ENCODE measurements at regions not wholly inside any gene's neighbourhood (a gene's known extent, or its start where the extent isn't known, plus 50 kb on each side); places are given as distances from the start of the nearest gene placed in this dataset.
"Not testable (repeated sequence)": the region's sequence is repeated elsewhere in the genome, so short reads cannot be mapped to it uniquely, and the experiment has no call there.

GRCh38 chr2:192467953-192468660 is 273.4 kb upstream of the TMEFF2 start:
- no peak for DNase-seq

GRCh38 chr2:192465141-192465540 is 270.4 kb upstream of the TMEFF2 start:
- no peak for DNase-seq

DNA sequence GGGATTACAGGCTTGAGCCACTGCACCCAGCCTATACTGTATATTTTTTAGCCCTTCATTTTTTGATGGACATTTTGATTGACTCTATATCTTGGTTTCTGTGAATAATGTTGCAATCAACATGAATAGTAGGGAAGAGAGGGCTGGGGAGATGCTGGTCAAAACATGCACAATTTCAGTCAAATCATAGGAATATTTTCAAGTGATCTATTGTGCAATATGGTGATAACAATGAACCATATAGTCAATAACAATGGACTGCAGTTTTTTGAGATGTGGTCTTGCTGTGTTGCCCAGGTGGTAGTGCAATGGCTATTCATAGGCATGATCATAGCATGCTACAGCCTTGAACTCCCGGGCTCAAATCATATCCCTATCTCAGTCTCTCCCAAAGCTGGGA is 264.7 kb upstream of the TMEFF2 start:
- no peak for DNase-seq

DNA sequence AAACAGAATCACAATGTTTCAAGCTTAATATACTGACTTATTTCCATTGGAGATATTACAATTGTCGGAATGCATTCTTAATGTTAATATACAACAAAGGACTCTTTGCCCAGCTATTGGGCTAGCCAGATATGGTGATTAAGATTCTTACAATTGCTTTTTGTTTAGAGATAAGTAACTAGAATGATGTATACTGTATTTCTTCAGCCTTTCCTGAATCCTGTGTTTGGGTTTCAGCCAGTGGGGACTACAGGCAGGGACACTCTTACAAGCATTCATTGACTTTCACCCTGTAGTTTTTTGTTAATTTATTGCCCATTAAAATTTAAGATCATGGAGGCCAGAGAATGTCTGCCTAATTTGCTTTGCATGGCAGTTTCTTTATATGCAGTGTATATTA is 254.1 kb upstream of the TMEFF2 start:
- DNase-seq = no peak

DNA sequence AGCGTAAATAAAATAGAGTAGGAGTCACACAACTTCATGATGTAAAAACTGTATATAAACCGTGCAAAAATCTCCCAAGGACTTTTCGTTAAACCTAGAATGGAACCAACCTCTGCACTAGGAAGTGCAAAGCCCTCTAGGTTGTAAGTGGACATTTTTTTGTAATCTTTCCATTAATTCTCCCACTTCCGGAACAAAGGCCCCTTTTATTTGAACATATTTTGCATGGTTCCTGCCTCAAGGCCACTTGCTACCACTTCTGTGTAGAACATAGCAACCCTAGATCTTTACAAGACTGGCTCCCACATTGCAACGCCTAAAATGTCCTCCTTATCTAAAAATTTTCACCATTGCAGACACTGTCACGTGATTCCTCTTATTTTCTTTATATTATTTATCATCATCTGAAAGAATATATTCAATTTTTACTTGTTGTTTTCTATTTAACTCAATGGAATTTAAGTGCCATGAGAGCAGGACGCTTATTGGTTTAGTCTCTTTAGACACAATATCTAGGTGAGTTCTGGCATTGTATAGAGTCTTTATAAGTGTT is 249.6 kb upstream of the TMEFF2 start:
- no peak for DNase-seq

GRCh38 chr2:192443831-192444230 is 249.1 kb upstream of the TMEFF2 start:
- DNase-seq = no peak

GRCh38 chr2:192438239-192438638 is 243.5 kb upstream of the TMEFF2 start:
- DNase-seq = no peak

- no peak for DNase-seq
Measured at GRCh38 chr2:192437653-192438052, 242.9 kb upstream of the TMEFF2 start.

DNA sequence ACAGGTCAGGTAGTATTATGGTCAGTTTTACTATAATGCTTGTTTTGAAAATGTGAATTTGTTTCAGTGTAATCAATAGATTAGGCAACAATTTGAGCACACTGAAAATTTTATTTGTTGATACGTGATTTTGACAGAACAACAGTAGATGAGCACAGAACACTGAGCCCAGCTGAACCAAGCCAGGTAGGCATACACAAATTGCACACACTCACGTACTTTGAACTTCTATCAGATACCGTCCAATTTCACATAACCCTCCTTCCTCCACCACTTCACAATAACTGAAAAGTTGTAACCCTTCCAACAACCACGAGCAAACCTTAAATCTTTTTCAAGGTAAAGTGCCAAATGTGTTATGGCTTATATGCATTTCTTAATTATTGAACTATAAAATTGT is 229.5 kb upstream of the TMEFF2 start:
- DNase-seq = no peak

GRCh38 chr2:192419786-192420185 is 225.1 kb upstream of the TMEFF2 start:
- DNase-seq = no peak

- no peak for DNase-seq
Measured at GRCh38 chr2:192416060-192416459, 221.3 kb upstream of the TMEFF2 start.

DNA sequence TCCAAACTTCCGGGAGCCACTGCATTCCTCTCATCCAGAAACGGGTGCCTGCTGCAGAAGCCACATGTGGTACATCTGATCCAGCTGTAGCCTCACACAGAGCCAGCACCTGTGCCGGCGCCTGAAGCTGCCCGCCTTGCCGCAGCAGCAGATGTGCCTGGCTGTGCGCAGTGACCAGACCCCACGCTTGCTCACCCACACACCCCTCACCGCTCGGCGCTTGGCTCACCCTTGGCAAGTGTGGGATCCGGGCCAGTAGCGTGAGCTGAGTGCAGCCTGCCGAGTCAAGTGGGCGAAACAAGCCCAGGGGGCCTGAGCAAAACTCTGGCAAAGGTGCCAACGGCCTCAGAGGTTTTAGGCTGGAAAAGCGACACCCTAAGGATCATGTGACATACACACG is 220.1 kb upstream of the TMEFF2 start:
- no peak for DNase-seq

GRCh38 chr2:192413812-192414681 is 219.3 kb upstream of the TMEFF2 start:
- DNase-seq = no peak

DNA sequence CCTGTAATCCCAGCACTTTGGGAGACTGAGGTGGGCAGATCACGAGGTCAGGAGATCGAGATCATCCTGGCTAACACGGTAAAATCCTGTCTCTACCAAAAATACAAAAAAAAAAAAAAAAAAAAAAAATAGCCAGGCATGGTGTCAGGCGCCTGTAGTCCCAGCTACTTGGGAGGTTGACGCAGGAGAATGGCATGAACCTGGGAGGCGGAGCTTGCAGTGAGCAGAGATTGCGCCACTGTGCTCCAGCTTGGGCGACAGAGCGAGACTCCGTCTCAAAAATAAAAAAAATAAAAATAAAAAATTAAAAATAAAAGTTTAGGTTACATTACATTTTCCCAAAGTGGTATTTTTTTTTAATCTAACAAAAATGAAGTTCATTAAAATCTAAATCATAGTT is 218.1 kb upstream of the TMEFF2 start:
- not testable (repeated sequence) for DNase-seq

- DNase-seq = no peak
Measured at GRCh38 chr2:192412394-192412793, 217.7 kb upstream of the TMEFF2 start.

GRCh38 chr2:192411755-192412154 is 217.0 kb upstream of the TMEFF2 start:
- DNase-seq = no peak

DNA sequence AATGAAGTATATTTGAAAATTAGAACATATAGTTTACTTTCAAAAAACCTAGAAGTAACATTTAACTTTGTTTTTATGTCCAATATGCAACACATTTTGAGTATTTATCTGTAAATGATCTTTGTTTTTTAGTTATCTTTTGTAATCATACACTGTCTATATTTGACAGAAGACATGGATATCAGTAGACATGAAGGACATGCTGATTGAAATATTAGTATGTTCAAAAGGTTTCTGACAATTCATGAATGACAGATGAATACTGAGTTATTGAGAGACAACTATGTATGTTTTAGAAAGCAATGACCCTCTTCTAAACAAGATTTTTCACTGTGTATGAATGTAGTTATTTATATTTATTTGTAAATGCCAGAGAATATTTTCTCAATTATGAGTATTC is 215.6 kb upstream of the TMEFF2 start:
- DNase-seq = no peak

- DNase-seq = no peak
Measured at GRCh38 chr2:192407692-192408091, 213.0 kb upstream of the TMEFF2 start.

- DNase-seq = no peak
Measured at GRCh38 chr2:192398236-192398635, 203.5 kb upstream of the TMEFF2 start.

DNA sequence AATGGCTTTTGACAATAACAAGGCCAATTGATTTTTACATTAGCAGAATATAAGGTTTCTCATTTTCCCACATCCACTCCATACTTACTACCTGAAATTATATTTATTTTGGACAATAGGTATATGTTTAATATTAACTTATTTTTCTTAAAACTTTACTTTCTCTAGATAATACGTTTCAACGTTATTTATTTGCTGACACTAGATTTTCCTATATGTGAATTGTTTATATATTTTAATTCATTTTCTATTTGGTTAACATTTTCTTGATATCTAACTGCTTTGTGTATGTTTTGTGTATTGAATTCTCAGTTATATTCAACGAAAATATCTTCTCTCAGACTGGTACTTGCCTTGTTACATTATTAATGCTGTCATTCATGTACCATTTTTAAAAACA is 199.9 kb upstream of the TMEFF2 start:
- no peak for DNase-seq

- DNase-seq = no peak
Measured at GRCh38 chr2:192391041-192391440, 196.3 kb upstream of the TMEFF2 start.

DNA sequence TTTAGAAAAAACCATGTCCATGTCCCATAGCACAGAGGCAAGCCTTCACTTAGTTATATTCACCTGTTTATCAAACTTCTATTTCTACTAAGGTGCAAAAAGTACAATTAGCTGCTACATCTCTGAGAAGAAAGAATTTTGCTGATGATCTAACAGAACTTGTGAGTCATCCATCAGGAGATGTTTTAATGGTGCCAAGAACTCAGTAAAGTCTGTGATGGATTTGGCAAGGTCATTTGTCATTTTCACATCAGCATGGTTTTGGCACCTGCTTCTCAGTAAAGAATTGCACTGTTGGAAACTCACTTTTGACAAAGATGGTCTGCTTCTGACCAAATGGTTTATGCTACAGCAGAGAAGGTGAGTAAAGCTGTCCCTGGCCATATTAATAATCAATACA is 195.7 kb upstream of the TMEFF2 start:
- DNase-seq = no peak

DNA sequence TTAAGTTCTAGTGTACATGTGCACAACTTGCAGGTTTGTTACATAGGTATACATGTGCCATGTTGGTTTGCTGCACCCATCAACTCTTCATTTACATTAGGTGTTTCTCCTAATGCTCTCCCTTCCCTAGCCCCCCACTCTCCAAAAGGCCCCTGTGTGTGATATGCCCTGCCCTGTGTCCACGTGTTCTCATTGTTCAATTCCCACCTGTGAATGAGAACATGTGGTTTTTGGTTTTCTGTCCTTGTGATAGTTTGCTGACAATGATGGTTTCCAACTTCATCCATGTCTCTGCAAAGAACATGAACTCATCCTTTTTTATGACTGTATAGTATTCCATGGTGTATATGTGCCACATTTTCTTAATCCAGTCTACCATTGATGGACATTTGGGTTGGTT is 189.5 kb upstream of the TMEFF2 start:
- not testable (repeated sequence) for DNase-seq

DNA sequence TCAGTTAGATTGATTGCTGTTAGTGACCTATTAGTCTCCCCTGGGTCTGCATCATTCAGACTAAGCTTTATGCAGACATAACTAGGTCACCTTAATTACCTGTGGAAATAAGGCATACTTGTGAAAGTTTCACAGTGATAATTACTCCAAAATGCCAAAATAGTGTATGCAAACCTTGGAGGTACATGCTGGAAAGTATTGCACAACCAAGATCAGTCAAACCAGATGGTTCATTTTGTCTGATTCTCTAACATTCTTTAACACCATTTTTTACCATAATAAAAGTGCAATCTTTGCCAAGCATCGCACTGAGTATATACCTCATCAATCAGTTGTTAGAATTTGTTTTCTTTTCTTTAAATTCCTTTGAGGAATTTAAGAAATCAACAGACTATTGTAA is 186.3 kb upstream of the TMEFF2 start:
- no peak for DNase-seq

All from activated CD4-positive, alpha-beta T cell treated with anti-CD3 and anti-CD28 coated beads for 4 hours (primary cell).